ENCODE measurements at regions not wholly inside any gene's neighbourhood (a gene's known extent, or its start where the extent isn't known, plus 50 kb on each side); places are given as distances from the start of the nearest gene placed in this dataset.

DNA sequence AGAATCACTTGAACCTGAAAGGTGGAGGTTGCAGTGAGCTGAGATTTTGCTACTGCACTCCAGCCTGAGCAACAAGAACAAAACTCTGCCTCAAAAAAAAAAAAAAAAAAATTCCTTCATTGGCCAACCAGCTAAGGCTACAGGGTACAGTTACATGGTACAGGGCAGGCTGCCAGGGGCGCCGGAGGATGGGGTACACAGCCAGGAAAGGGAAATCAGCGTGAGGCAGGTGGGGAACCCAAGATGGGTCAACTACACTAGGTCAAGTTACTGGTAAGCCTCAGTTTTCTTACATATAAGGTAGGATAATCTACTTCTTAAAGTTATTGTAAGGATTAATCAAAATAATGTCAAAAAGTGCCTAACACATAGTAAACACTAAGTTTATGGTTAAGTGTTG lies 69.6 kb upstream of the KCNK12 start:
- TF ChIP-seq, protein P1, sequence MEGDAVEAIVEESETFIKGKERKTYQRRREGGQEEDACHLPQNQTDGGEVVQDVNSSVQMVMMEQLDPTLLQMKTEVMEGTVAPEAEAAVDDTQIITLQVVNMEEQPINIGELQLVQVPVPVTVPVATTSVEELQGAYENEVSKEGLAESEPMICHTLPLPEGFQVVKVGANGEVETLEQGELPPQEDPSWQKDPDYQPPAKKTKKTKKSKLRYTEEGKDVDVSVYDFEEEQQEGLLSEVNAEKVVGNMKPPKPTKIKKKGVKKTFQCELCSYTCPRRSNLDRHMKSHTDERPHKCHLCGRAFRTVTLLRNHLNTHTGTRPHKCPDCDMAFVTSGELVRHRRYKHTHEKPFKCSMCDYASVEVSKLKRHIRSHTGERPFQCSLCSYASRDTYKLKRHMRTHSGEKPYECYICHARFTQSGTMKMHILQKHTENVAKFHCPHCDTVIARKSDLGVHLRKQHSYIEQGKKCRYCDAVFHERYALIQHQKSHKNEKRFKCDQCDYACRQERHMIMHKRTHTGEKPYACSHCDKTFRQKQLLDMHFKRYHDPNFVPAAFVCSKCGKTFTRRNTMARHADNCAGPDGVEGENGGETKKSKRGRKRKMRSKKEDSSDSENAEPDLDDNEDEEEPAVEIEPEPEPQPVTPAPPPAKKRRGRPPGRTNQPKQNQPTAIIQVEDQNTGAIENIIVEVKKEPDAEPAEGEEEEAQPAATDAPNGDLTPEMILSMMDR (IDR thresholded peaks at IDR 0.05; ENCODE audit: low read depth, low read length) = no peak
- no peak for TF ChIP-seq EZH2phosphoT487 (IDR thresholded peaks at IDR 0.05; ENCODE audit: low read depth)
